NCI-H82 treated with DMSO at 0.1 percent for 48 hours (cell line): ENCODE measurements at regions not wholly inside any gene's neighbourhood (a gene's known extent, or its start where the extent isn't known, plus 50 kb on each side); places are given as distances from the start of the nearest gene placed in this dataset.
"Not testable (repeated sequence)": the region's sequence is repeated elsewhere in the genome, so short reads cannot be mapped to it uniquely, and the experiment has no call there.

Experiments used
- DNase-seq: peaks from one replicate; lab custom pipeline; 2025; ENCODE audit not compliant: unreplicated experiment; lab: John Stamatoyannopoulos, UW

DNA sequence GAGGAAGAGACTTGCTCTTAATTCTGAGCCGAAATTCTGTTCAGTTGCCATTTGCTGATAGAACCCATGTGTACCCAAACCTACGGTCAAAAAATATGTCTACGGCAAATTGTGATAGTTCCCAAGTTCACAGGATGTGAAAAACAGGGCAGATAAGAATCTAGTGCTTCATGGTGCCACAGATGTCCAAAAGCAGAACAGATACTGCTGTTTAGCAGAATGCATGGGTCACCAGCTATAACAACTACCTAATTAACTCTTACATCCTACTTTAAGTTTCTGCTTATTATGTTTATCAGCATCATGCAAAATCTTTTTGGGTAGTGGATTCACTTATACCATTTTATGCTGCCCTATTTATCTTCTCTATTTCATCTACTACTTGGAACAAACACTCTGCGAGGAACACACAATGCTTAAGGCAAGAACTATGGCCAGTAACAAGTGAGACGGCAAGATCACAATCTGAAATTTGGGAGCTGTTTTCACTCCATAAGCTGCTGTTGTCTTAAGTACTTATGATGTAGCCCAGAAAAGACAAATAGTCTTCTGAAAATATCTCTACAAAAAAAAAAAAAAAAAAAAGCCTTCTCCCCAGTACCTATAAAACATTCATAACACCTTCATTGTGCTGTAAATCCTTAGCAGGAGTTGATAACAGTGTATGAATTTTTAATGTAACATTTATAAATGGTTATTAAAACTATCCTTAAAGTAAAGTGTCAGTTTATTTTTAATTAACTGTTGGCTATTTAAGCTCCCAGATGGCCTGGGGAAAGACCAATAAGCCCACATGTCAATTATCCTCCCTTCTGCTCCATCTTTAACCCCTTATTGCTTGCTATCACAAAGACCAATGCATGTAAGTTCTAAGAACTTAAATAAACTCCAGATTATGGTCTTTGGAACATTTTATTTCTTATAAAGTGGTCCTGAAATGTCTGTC is 232.3 kb downstream of the TLR4 start:
- peak; percentile 70 for DNase-seq

- DNase-seq = no peak
Measured at GRCh38 chr9:117938086-117938485, 233.9 kb downstream of the TLR4 start.

DNA sequence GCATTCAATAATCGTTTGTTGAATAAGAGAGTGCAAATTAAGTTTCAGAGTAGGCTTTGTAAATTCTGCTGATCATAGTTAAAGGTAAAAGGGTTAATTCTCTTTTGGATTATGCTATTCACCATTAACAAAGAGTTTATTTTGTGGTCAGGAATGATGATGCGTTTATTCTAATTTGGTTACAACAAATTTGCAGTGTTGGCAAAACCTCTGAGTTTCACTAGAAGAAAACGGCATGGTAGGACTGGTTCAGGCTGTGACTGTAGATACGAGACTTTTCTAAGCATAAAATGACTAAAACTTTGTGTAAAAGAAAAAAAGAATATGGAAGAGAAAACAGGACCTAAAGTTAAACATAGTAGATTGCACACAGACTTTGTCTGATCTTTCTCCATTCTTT is 234.7 kb downstream of the TLR4 start:
- DNase-seq = no peak

DNA sequence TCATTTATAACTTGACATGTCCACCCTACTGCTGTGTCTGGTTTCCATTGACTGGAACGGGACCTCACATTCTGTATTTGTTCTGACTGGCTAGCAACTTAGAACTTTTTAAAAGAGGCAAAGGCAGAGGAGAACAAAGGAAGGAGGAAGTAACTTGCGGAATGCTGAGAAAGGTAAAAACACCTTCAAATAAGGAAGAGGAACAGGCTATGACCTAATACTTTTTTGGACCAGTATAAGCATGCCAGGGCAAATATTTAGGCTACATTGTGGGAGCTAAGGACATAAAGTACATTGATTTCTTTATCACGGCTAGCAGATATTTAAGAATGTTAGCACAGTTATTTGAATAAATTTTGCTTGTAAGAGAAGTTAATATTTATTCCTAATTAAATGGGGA is 240.5 kb downstream of the TLR4 start:
- DNase-seq = not testable (repeated sequence)

GRCh38 chr9:117945286-117945685 is 241.1 kb downstream of the TLR4 start:
- DNase-seq = no peak

DNA sequence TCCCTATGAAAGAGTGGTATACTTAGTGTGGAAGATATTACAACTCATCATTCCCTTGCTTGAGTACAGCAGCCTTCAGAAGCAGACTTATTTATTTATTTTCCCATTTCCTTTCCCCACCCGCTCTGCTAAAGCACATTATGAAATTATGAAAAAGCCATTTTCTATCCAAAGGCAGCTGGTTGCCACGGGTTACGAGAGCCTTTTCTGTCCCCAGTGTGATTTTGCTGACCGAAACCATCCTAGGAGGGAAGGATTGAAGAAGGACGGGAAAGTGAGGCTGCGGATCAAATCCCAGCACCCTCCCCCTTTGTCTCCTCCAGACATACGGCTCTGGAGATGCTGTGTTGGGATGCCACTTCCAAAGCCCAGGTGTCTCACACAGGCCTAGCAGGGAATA is 246.9 kb downstream of the TLR4 start:
- DNase-seq = no peak

DNA sequence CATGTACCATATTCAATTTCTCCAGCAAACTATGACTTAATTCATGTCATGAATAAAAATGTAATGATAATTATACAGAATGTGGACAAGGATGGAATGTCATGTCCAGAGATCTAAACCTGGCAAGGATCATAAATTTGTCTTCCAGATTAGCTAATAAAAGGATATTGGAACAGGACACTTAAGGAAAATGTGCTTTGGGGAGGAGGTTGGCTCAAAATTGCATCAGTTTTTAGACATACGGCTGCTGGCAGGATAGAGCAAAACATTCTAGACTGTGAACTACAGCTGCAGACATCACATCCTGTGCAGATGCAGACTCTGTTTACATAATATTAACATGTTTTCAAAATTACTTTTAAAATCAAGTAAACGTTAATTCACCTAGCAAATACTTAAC is 248.4 kb downstream of the TLR4 start:
- no peak for DNase-seq

DNA sequence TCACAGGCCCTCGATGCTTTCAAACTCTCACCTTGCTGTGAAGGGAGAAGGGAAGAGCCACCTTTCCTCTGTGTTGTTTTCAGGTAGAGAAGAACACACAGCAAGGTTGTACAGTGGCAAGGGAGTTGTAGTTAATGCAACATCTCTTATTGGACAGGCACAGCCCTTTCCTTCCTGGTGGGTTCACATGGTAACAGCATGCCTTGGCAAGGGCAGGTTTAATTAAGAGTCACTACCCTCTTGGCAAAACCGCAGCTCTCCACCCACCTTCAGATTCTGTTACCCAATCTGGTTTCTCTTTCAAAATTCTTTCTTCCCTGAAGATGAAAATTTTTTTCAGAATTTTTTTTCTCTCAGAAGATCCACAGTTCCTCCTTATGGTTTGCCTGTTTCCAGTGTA is 253.1 kb downstream of the TLR4 start:
- DNase-seq = no peak

DNA sequence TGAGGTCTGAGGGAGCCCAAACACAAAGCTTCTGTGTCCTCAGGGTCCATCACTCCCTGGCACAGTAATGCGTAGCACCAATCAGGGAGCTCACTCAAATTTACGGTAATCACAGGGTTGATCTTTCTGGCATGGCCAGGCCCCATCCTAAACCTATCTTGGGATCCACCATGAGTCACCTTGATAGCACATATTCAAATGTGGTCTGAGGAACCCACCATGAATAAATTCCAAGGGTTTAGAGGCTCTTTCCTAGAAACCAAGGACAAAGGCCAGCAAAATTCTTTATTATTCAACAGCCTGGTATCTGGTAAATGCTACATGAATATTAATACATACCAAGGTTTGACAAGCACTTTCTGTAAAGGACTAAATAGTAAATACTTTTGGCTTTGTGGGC is 254.5 kb downstream of the TLR4 start:
- DNase-seq = no peak

DNA sequence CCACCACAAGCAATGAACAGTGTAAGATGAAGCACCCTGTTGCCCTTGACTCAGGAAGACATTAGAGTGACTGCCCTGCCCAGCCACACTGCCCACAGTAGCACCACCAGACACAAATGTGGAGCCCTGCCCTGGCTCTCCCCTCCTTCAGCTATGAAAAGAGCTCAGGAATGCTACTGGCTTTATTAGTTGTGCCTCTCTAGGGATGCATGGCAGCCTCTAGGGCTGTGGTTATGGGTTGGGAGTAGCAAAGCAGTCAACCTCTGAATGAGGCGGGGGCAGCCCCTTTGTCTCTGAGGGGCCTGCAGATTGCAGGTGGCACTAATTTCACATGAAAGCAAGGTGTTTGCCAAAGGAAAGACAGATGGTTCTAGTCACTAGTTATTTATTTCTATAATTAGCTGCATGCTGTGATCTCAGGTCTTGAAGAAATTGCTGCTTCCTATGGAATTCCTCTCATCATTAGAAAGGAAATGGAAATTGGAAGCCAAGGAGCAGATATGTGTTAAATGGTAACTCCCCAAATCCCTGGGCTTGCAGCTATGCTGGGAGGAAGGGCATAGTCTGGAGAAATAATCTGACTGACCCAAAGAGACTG is 259.4 kb downstream of the TLR4 start:
- DNase-seq = no peak

DNA sequence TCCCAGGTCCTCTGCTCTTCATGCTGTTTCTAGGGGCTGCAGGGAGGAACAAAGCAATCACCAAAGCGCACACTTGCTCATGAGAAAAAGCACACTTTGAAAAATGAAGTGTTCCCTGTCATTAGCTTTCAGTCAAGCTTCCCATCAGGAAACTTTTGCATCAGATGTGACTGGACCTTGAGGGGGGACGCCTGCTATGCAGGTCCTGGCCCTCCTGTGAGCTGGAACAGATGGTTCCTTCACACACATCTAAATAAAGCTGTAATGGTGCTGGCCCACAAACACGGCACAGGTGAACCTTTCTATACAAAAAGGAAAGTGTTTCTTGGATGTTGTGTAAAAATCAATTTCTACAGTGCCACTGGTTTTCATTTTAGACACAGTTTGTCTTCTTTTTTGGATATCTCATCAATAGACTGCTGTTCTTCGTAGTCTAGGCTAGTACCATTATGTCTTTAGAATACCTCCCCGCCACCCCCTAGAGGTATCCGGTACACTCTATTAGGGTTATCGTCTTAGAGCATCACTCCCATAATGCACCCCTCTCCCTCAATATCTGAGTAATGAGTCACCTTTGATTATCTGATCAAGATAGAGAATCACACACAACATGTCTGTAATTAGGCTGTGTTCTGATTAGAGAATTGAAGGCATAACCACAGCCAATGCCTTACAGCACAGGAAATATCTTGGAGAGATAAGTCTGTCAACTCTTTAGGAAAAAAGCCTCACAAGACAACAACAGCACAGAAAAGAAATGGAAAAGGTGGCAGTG is 266.3 kb downstream of the TLR4 start:
- no peak for DNase-seq

- no peak for DNase-seq
Measured at GRCh38 chr9:117974108-117974507, 269.9 kb downstream of the TLR4 start.

GRCh38 chr9:117979914-117980313 is 275.7 kb downstream of the TLR4 start:
- DNase-seq = no peak

DNA sequence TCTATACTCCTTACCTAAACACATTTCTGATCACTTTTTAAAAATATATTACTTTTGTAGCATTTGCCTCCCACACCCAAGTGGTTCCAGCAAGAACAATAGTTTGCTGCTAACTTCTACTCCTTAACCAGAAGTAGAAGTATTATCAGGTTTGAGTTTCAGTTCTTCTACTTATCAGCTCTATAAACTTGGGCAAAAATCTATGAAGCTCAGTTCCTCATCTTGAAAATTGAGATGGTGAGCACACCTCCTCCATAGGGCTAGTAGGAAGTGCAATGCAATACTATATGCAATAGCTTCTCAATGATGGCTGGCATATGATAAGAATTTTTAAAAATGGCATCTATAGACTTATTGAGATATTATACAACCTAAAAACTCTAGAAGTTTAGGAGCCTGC is 283.7 kb downstream of the TLR4 start:
- no peak for DNase-seq

- no peak for DNase-seq
Measured at GRCh38 chr9:117992006-117992405, 287.8 kb downstream of the TLR4 start.

- DNase-seq = no peak
Measured at GRCh38 chr9:118000581-118000980, 296.4 kb downstream of the TLR4 start.

GRCh38 chr9:118003240-118003639 is 299.0 kb downstream of the TLR4 start:
- no peak for DNase-seq

DNA sequence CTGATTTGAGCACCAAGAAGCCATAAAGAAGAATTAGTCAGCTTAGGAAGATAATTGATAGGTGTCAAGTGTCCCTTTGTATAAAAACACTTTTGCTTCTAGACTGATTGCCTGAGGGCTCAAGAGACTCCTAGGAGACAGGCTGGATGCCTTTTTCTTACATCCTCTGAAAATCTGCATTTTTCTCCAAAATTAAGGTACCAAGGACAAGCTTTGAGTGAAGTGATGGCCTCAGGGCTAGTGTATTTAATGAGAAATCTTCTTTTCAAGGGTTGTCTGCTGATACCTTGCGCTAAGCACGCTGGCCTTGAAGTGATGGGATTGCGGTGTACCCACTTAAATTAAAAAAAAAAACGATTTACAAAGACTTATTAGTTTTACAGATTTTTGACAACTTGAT is 304.0 kb downstream of the TLR4 start:
- peak; percentile 38 for DNase-seq

DNA sequence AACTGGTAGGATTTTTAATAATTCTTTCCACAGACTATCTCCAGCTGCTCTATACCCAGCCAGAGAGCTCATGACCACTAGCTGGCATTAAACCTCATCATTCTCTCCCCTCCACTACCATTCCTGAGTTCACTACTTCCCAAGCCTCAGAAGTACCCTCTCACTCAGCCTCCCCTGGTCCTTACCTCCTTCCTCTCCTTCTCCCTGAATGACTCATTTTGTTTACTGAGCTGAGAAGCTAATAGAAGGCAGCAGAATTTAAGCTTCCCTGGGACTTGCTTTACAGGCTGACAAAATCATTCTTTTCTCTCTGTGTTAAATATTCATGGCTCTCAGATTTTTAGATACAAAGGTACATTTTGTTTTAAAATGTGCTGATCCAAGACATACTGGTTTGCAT is 305.4 kb downstream of the TLR4 start:
- DNase-seq = peak; percentile 57

GRCh38 chr9:118017607-118018122 is 313.5 kb downstream of the TLR4 start:
- no peak for DNase-seq

GRCh38 chr9:118023644-118024043 is 319.4 kb downstream of the TLR4 start:
- DNase-seq = no peak

DNA sequence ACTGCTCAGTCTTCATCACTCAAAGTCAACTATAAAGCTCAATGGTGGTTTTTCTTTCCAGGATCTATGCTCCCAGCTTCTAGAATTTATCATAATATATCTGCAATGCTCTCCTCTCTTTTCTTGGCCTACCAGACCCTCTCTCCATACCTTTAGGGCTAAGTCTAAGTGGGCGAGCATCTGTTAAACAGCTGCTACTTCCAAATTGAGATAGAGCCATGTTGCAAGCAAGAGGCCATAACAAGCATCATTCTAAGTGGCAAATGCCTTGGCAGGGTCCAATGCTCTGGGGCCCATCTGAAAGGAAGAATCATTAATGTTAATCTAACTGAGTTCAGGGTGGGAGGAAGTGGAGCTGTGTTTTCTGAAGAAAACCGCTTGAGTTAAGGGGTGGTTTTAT is 324.0 kb downstream of the TLR4 start:
- no peak for DNase-seq
